ENCODE measurements at regions not wholly inside any gene's neighbourhood (a gene's known extent, or its start where the extent isn't known, plus 50 kb on each side); places are given as distances from the start of the nearest gene placed in this dataset.

- TF ChIP-seq POLR2AphosphoS5 (IDR thresholded peaks at IDR 0.05; ENCODE audit: low read depth) (no peak), CTCF (conservative IDR thresholded peaks at IDR 0.05; ENCODE audit: low read depth in 2 of 2) (no peak), REST (IDR thresholded peaks at IDR 0.05; ENCODE audit: unreplicated experiment) (no peak), CREB1 (CRISPR knock-in tag; IDR thresholded peaks at IDR 0.05; ENCODE audit: low read depth) (no peak), EZH2 (IDR thresholded peaks at IDR 0.05; ENCODE audit: low read depth, unreplicated experiment) (no peak), EZH2phosphoT487 (IDR thresholded peaks at IDR 0.05; ENCODE audit: unreplicated experiment) (no peak), ETS1 (IDR thresholded peaks at IDR 0.05) (no peak)
Observed at GRCh38 chr6:137957471-137957870, 90.4 kb downstream of the TNFAIP3 start.
